Lower lobe of right lung (tissue), 2 donors: ENCODE measurements at regions not wholly inside any gene's neighbourhood (a gene's known extent, or its start where the extent isn't known, plus 50 kb on each side); places are given as distances from the start of the nearest gene placed in this dataset.

Experiments used
- ATAC-seq, 2 donors: fragments of 200-7000 bp; cut with Tn5 transposase; one replicate each; pipeline ENCODE4 v1.9.1; 2020 to 2022; ENCODE audit warnings: mild to moderate bottlenecking in 2 of 2, moderate library complexity in 2 of 2
- DNase-seq: peaks from one replicate; pipeline ENCODE4 v3.0.0-alpha.2; 2020
- H3K27ac ChIP-seq: fragments of 200-600 bp; one replicate; pipeline ENCODE4 v1.8.0; 2022
- H3K27me3 ChIP-seq: fragments of 200-600 bp; one replicate; pipeline ENCODE4 v1.8.0; 2022; ENCODE audit warnings: low read depth
- H3K36me3 ChIP-seq: fragments of 200-600 bp; one replicate; pipeline ENCODE4 v1.8.0; 2022; ENCODE audit warnings: mild to moderate bottlenecking
- H3K4me1 ChIP-seq: fragments of 200-600 bp; one replicate; pipeline ENCODE4 v1.8.0; 2022
- H3K4me3 ChIP-seq: fragments of 200-600 bp; one replicate; pipeline ENCODE4 v1.8.0; 2022; ENCODE audit warnings: mild to moderate bottlenecking
- H3K9me3 ChIP-seq: fragments of 200-600 bp; one replicate; pipeline ENCODE4 v1.8.0; 2022
- CTCF ChIP-seq: fragments of 200-600 bp; IDR thresholded peaks from one replicate; pipeline ENCODE4 v1.8.0; 2022; ENCODE audit warnings: antibody characterized with exemption, mild to moderate bottlenecking
- intact Hi-C: fragments of 100-400 bp; cut with DNase I; formaldehyde crosslinking; loops from one replicate; pipeline ENCODE4 v1.11.0; 2022
- donor health status: DM: no; HTN: yes; CAD: no; lungs with severe emphysema.

GRCh38 chr11:115722711-115723110, 218.5 kb upstream of the CADM1 start:
- DNase-seq (no peak), ATAC-seq (no peak)
- no peak for TF ChIP-seq CTCF
- intact Hi-C loops = no loop called here
- Histone ChIP-seq H3K9me3 (no peaks in the 10 kb centered on the region), H3K27ac (no peak overlapping the region), H3K4me1 (no peaks in the 10 kb centered on the region), H3K36me3 (no peaks in the 10 kb centered on the region), H3K27me3 (no peaks in the 10 kb centered on the region), H3K4me3 (no peak overlapping the region)

- Histone ChIP-seq H3K36me3 (no peaks in the 10 kb centered on the region), H3K4me3 (no peak overlapping the region), H3K27ac (no peak overlapping the region), H3K4me1 (no peaks in the 10 kb centered on the region), H3K27me3 (peaks cover 7% of the 10 kb centered on the region), H3K9me3 (no peaks in the 10 kb centered on the region)
- intact Hi-C loops = no loop called here
- TF ChIP-seq CTCF = no peak
- DNase-seq (no peak), ATAC-seq (no peak)
These were observed 217.2 kb upstream of the CADM1 start for GRCh38 chr11:115721296-115721995.

DNA sequence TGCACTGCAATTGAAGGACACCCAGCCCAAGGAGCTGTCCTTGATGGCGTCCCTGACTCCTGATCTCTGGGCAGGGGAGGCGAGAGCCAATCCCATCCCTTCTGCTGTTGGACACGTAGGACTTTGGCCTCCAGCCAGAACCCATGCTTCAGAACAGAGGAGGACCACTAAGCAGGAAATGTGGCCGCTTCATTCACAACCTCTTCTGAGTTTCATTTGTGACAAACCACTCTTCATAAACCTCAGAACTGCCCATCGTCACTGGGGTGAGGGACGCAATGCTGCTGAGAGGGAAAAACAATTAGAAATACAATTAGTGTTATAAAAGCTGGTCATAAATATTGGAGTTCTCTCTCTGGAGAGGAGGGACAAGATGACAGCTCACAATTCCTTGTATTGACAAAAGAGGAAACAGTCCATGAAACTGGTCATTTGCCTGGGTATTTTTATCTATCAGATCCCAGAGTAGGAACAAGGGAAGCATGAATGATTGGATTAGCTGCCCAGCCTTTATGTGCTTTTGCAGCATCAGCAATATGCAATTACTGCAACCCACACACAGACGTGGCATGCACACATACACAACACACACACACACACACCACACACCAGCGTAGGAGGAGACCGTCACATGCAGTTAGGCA, 216.5 kb upstream of the CADM1 start:
- Histone ChIP-seq H3K4me3 (no peak overlapping the region), H3K9me3 (no peaks in the 10 kb centered on the region), H3K4me1 (no peaks in the 10 kb centered on the region), H3K27me3 (peaks cover 7% of the 10 kb centered on the region), H3K36me3 (no peaks in the 10 kb centered on the region), H3K27ac (no peak overlapping the region)
- TF ChIP-seq CTCF = no peak
- intact Hi-C loops = no loop called here
- DNase-seq (no peak), ATAC-seq (no peak)

DNA sequence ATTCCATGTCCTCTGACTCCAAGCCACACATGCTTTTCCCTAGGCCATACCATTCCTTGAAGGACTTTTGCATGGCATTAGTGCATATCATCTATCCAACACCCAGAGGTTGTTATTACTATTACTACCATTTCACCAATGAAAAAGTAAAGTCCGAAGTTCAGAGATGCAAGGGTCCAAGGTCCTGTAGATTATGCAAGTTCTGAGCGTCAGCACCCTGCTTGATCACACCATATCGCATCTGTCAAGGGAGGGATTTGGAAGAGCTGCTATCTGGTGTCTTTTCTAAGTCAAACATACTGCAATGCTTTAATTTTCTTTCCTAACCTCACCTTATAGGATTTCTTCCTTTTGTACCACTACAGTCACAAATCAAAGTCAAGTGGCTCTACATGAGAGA, 214.7 kb upstream of the CADM1 start:
- ATAC-seq = no peak

GRCh38 chr11:115718106-115718505, 213.9 kb upstream of the CADM1 start:
- Histone ChIP-seq H3K9me3 (no peaks in the 10 kb centered on the region), H3K4me1 (no peaks in the 10 kb centered on the region), H3K4me3 (no peak overlapping the region), H3K27ac (no peak overlapping the region), H3K27me3 (peaks cover 7% of the 10 kb centered on the region), H3K36me3 (no peaks in the 10 kb centered on the region)
- no peak for ATAC-seq
- DNase-seq = no peak
- intact Hi-C loops = no loop called here
- no peak for TF ChIP-seq CTCF

More for the DNA sequence above, 214.7 kb upstream of the CADM1 start:
- Histone ChIP-seq H3K36me3 (no peaks in the 10 kb centered on the region), H3K9me3 (no peaks in the 10 kb centered on the region), H3K27me3 (peaks cover 7% of the 10 kb centered on the region), H3K4me3 (no peak overlapping the region), H3K4me1 (no peaks in the 10 kb centered on the region), H3K27ac (no peak overlapping the region)
- TF ChIP-seq CTCF = no peak
- intact Hi-C loops = no loop called here
- DNase-seq = no peak
